Suprapubic skin (tissue), 4 donors: ENCODE measurements at regions not wholly inside any gene's neighbourhood (a gene's known extent, or its start where the extent isn't known, plus 50 kb on each side); places are given as distances from the start of the nearest gene placed in this dataset.
"Not testable (repeated sequence)": the region's sequence is repeated elsewhere in the genome, so short reads cannot be mapped to it uniquely, and the experiment has no call there.

Experiments
- DNase-seq, 2 donors: peaks; one replicate each; pipeline ENCODE4 v3.0.0-alpha.2; 2019; ENCODE audit warnings: low spot score in 2 of 2
- H3K27ac ChIP-seq: fragments of 200-600 bp; sonication (generic); one replicate; pipeline ENCODE4 v1.5.1; 2019
- H3K27me3 ChIP-seq: fragments of 200-600 bp; sonication (generic); one replicate; pipeline ENCODE4 v1.5.1; 2019
- H3K36me3 ChIP-seq: fragments of 200-600 bp; sonication (generic); one replicate; pipeline ENCODE4 v1.5.1; 2019
- H3K4me1 ChIP-seq: fragments of 200-600 bp; sonication (generic); one replicate; pipeline ENCODE4 v1.5.1; 2019
- H3K4me3 ChIP-seq: fragments of 200-600 bp; sonication (generic); one replicate; pipeline ENCODE4 v1.5.1; 2019; ENCODE audit warnings: mild to moderate bottlenecking
- H3K9me3 ChIP-seq: fragments of 200-600 bp; sonication (generic); one replicate; pipeline ENCODE4 v1.5.1; 2019
- CTCF ChIP-seq, 2 donors: fragments of 200-600 bp in 1 of 2; fragments of 450-650 bp in 1 of 2; sonication (generic) in 1 of 2; IDR thresholded peaks; one replicate each; pipeline ENCODE4 v1.5.1; 2016 to 2019; ENCODE audit warnings: antibody characterized with exemption in 2 of 2, mild to moderate bottlenecking in 1 of 2, moderate library complexity in 1 of 2
- EP300 ChIP-seq: sonication (generic); formaldehyde crosslinking; IDR thresholded peaks from one replicate; pipeline ENCODE4 v1.6.1; 2017; ENCODE audit warnings: antibody characterized with exemption
- POLR2A ChIP-seq, 2 donors: fragments of 450-650 bp; IDR thresholded peaks; one replicate each; pipeline ENCODE4 v1.6.1; 2017; ENCODE audit warnings: antibody characterized with exemption in 2 of 2, mild to moderate bottlenecking in 2 of 2, moderate library complexity in 2 of 2
- POLR2AphosphoS5 ChIP-seq, 3 donors: sonication (generic); formaldehyde crosslinking; IDR thresholded peaks; one replicate each; pipeline ENCODE4 v1.6.1; 2017; ENCODE audit warnings: antibody characterized with exemption in 3 of 3
- WGBS: methylation state at CpG from one replicate; pipeline ENCODE4 v1.1.5; 2018; 5-methylcytosine and 5-hydroxymethylcytosine counted together

- Histone ChIP-seq H3K9me3 (no peaks in the 10 kb centered on the region), H3K4me3 (no peak overlapping the region), H3K4me1 (no peaks in the 10 kb centered on the region), H3K27ac (no peak overlapping the region), H3K36me3 (no peaks in the 10 kb centered on the region), H3K27me3 (no peaks in the 10 kb centered on the region)
- 89% methylated on average over 5 of the region's 5 CpGs for WGBS
- no peak for TF ChIP-seq CTCF (IDR thresholded peaks at IDR 0.05)
- no peak for TF ChIP-seq POLR2A (IDR thresholded peaks at IDR 0.05)
- no peak for TF ChIP-seq EP300
- TF ChIP-seq POLR2AphosphoS5 (IDR thresholded peaks at IDR 0.05): no peak
- DNase-seq: no peak
These were observed 135.0 kb upstream of the RIOK3 start for GRCh38 chr18:23317975-23318675.

- Histone ChIP-seq H3K36me3 (no peaks in the 10 kb centered on the region), H3K4me3 (no peak overlapping the region), H3K27ac (no peak overlapping the region), H3K9me3 (no peaks in the 10 kb centered on the region), H3K4me1 (no peaks in the 10 kb centered on the region), H3K27me3 (no peaks in the 10 kb centered on the region)
- WGBS: 78% methylated on average over 1 of the region's 1 CpG
- TF ChIP-seq CTCF (IDR thresholded peaks at IDR 0.05) (no peak), EP300 (no peak), POLR2AphosphoS5 (IDR thresholded peaks at IDR 0.05) (no peak), POLR2A (IDR thresholded peaks at IDR 0.05) (no peak)
- DNase-seq: no peak
These were observed 132.3 kb upstream of the RIOK3 start for GRCh38 chr18:23320709-23321236.

GRCh38 chr18:23321996-23322395 lies 131.1 kb upstream of the RIOK3 start:
- Histone ChIP-seq H3K4me1 (no peaks in the 10 kb centered on the region), H3K36me3 (no peaks in the 10 kb centered on the region), H3K4me3 (no peak overlapping the region), H3K27me3 (no peaks in the 10 kb centered on the region), H3K27ac (no peak overlapping the region), H3K9me3 (no peaks in the 10 kb centered on the region)
- DNase-seq: no peak
- WGBS: 86% methylated on average over 5 of the region's 5 CpGs
- TF ChIP-seq POLR2A (IDR thresholded peaks at IDR 0.05): no peak
- no peak for TF ChIP-seq POLR2AphosphoS5 (IDR thresholded peaks at IDR 0.05)
- TF ChIP-seq CTCF (IDR thresholded peaks at IDR 0.05): no peak
- no peak for TF ChIP-seq EP300

GRCh38 chr18:23324056-23324811 lies 128.9 kb upstream of the RIOK3 start:
- Histone ChIP-seq H3K27me3 (no peaks in the 10 kb centered on the region), H3K36me3 (no peaks in the 10 kb centered on the region), H3K27ac (no peak overlapping the region), H3K4me3 (no peak overlapping the region), H3K9me3 (no peaks in the 10 kb centered on the region), H3K4me1 (no peaks in the 10 kb centered on the region)
- WGBS: 88% methylated on average over 11 of the region's 11 CpGs
- DNase-seq: no peak
- TF ChIP-seq EP300 (no peak), POLR2AphosphoS5 (IDR thresholded peaks at IDR 0.05) (no peak), POLR2A (IDR thresholded peaks at IDR 0.05) (no peak), CTCF (IDR thresholded peaks at IDR 0.05) (no peak)

GRCh38 chr18:23324861-23325260 lies 128.2 kb upstream of the RIOK3 start:
- Histone ChIP-seq H3K9me3 (no peaks in the 10 kb centered on the region), H3K4me3 (no peak overlapping the region), H3K27ac (no peak overlapping the region), H3K27me3 (no peaks in the 10 kb centered on the region), H3K4me1 (no peaks in the 10 kb centered on the region), H3K36me3 (no peaks in the 10 kb centered on the region)
- DNase-seq: no peak
- TF ChIP-seq POLR2AphosphoS5 (IDR thresholded peaks at IDR 0.05) (no peak), POLR2A (IDR thresholded peaks at IDR 0.05) (no peak), EP300 (no peak)
- 77% methylated on average over 4 of the region's 4 CpGs for WGBS

GRCh38 chr18:23329671-23330070 lies 123.4 kb upstream of the RIOK3 start:
- H3K9me3 ChIP-seq, H3K4me3 ChIP-seq, H3K27ac ChIP-seq, H3K4me1 ChIP-seq, DNase-seq, H3K36me3 ChIP-seq, H3K27me3 ChIP-seq: not testable (repeated sequence)
- WGBS: 93% methylated on average over 3 of the region's 3 CpGs
